ENCODE measurements at regions not wholly inside any gene's neighbourhood (a gene's known extent, or its start where the extent isn't known, plus 50 kb on each side); places are given as distances from the start of the nearest gene placed in this dataset.

GRCh38 chr2:144654523-144654922, 134.6 kb upstream of the ZEB2 start:
- no peak for TF ChIP-seq CTCF (conservative IDR thresholded peaks at IDR 0.05; ENCODE audit: low read depth, low read length)
- no peak for DNase-seq (ENCODE audit: low read depth)
- no peak overlapping the region for H3K4me3 ChIP-seq (ENCODE audit: low read depth, low read length)

GRCh38 chr2:144650907-144651306, 131.0 kb upstream of the ZEB2 start:
- no peak for TF ChIP-seq CTCF (conservative IDR thresholded peaks at IDR 0.05; ENCODE audit: low read depth, low read length)
- no peak for DNase-seq (ENCODE audit: low read depth)
- no peak overlapping the region for H3K4me3 ChIP-seq (ENCODE audit: low read depth, low read length)

- no peak for DNase-seq (ENCODE audit: low read depth)
- H3K4me3 ChIP-seq (ENCODE audit: low read depth, low read length) = no peak overlapping the region
- TF ChIP-seq CTCF (conservative IDR thresholded peaks at IDR 0.05; ENCODE audit: low read depth, low read length) = no peak
Observed at GRCh38 chr2:144648837-144649465, 129.0 kb upstream of the ZEB2 start.

- no peak overlapping the region for H3K4me3 ChIP-seq (ENCODE audit: low read depth, low read length)
- no peak for DNase-seq (ENCODE audit: low read depth)
- no peak for TF ChIP-seq CTCF (conservative IDR thresholded peaks at IDR 0.05; ENCODE audit: low read depth, low read length)
Observed at GRCh38 chr2:144645083-144645778, 125.3 kb upstream of the ZEB2 start.

GRCh38 chr2:144644549-144644948, 124.6 kb upstream of the ZEB2 start:
- DNase-seq (ENCODE audit: low read depth) = no peak
- no peak overlapping the region for H3K4me3 ChIP-seq (ENCODE audit: low read depth, low read length)
- TF ChIP-seq CTCF (conservative IDR thresholded peaks at IDR 0.05; ENCODE audit: low read depth, low read length) = no peak

GRCh38 chr2:144643537-144644336, 123.8 kb upstream of the ZEB2 start:
- no peak for TF ChIP-seq CTCF (conservative IDR thresholded peaks at IDR 0.05; ENCODE audit: low read depth, low read length)
- no peak for DNase-seq (ENCODE audit: low read depth)
- H3K4me3 ChIP-seq (ENCODE audit: low read depth, low read length) = no peak overlapping the region
